Bronchial epithelial cell (primary cell): ENCODE measurements at regions not wholly inside any gene's neighbourhood (a gene's known extent, or its start where the extent isn't known, plus 50 kb on each side); places are given as distances from the start of the nearest gene placed in this dataset.

Experiments used
- DNase-seq: peaks from one replicate; pipeline ENCODE4 v3.0.0-alpha.2; 2010; ENCODE audit warnings: low read depth
- FAIRE-seq: peaks from 2 replicates; lab custom pipeline; 2011; peaks lifted over from hg19 to GRCh38; lab: Jason Lieb, UNC
- H3K27me3 ChIP-seq: 2 replicates; pipeline ENCODE4 v1.5.1; 2011; ENCODE audit warnings: low read length; ENCODE audit not compliant: control insufficient read depth, insufficient read depth
- H3K36me3 ChIP-seq: 2 replicates; pipeline ENCODE4 v1.5.1; 2011; ENCODE audit warnings: low read length; ENCODE audit not compliant: control insufficient read depth, insufficient read depth
- H3K4me3 ChIP-seq: 2 replicates; pipeline ENCODE4 v1.5.1; 2011; ENCODE audit warnings: mild to moderate bottlenecking, low read depth, low read length, control low read depth
- TF ChIP-seq, protein P1 (sequence below): IDR thresholded peaks from 2 replicates; pipeline ENCODE4 v1.5.1; 2011; ENCODE audit warnings: mild to moderate bottlenecking, moderate library complexity, low read length, control low read depth, inconsistent platforms; ENCODE audit not compliant: insufficient read depth, severe bottlenecking

DNA sequence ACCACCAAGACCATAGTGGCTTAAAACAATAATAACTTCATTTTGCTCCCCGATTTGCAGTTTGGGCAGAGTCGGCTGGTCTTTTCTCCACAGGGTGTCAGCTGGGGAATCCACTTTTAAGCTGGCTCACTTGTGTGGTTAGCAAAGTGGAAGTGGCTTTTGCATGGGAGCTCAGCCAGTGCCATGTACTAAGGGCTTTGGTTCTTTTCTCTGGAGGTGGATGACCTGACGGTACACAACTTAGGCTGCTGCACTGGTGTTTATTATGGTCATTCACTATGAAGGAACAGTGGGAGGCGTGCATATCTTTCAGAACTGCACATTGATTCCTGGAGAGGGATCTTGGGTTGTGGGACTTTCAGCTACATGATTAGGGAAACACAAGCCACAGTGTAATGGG, 141.0 kb downstream of the OR2B2 start:
- FAIRE-seq: no peak

DNA sequence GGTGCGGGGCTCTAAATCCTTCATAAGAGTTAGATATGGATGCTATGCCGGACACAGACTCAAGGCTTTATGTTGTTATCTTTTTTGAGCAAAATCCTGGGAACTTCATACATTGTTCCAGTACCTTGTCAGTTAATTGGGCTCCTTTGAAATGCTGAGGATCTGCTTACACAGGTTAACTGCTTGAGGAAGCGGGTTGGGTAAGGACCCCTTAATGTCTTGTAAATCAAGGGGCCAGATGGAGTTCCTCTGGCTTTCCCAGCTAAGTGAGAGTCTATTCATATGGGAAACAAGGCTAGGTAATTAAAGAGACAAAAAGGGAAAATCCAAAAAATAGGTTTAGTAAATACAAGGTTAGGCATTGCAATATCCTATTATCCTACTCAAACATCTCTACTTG, 141.5 kb downstream of the OR2B2 start:
- DNase-seq (no peak), FAIRE-seq (no peak)
- Histone ChIP-seq H3K27me3 (no peaks in the 10 kb centered on the region), H3K4me3 (no peak overlapping the region), H3K36me3 (no peaks in the 10 kb centered on the region)
- TF ChIP-seq, protein P1, sequence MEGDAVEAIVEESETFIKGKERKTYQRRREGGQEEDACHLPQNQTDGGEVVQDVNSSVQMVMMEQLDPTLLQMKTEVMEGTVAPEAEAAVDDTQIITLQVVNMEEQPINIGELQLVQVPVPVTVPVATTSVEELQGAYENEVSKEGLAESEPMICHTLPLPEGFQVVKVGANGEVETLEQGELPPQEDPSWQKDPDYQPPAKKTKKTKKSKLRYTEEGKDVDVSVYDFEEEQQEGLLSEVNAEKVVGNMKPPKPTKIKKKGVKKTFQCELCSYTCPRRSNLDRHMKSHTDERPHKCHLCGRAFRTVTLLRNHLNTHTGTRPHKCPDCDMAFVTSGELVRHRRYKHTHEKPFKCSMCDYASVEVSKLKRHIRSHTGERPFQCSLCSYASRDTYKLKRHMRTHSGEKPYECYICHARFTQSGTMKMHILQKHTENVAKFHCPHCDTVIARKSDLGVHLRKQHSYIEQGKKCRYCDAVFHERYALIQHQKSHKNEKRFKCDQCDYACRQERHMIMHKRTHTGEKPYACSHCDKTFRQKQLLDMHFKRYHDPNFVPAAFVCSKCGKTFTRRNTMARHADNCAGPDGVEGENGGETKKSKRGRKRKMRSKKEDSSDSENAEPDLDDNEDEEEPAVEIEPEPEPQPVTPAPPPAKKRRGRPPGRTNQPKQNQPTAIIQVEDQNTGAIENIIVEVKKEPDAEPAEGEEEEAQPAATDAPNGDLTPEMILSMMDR: no peak

More for the DNA sequence above, 141.0 kb downstream of the OR2B2 start:
- DNase-seq: no peak
- Histone ChIP-seq H3K36me3 (no peaks in the 10 kb centered on the region), H3K27me3 (no peaks in the 10 kb centered on the region), H3K4me3 (no peak overlapping the region)
- TF ChIP-seq, protein P1: no peak

DNA sequence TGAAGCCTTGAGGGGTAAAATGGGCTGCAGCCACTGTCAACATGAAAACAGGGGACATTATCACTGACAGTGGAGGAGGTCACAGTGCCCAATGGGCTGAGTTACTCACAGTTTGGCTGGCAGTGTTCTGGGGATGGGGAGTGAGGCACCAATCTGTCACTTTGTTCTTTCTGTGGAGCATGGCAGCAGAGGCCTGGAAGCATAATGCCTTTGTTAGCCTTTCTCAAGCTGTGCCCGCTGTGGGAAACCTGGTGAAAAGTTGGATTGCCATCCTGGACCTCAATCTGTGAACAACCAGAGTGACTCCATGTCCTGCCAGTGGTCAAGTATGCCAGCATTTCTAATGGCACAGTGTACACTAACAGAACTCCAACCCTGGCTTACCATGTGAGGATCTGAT, 143.6 kb downstream of the OR2B2 start:
- FAIRE-seq (no peak), DNase-seq (no peak)
- no peak overlapping the region for H3K4me3 ChIP-seq
- no peaks in the 10 kb centered on the region for H3K27me3 ChIP-seq
- H3K36me3 ChIP-seq: no peaks in the 10 kb centered on the region
- TF ChIP-seq, protein P1: no peak

DNA sequence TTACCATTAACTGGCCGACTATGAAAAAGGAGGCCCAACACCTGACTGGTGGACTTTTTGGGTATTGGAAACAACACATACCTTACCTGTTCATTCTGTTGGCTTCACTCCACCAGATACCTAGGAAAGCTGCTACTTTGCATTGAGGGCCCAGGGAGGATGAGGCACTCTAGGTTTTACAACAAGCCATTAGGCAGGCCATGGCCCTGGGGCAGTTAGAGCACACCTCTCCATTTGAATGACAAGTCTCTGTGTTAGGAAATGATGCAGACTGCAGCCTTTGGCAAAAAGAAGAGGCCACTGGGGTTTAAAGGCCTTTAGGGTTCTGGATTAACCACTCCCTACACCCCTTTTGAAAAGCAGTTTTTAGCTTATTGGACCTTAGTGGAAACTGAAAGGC, 144.3 kb downstream of the OR2B2 start:
- H3K36me3 ChIP-seq: no peaks in the 10 kb centered on the region
- DNase-seq: no peak
- TF ChIP-seq, protein P1: no peak
- H3K4me3 ChIP-seq: no peak overlapping the region
- H3K27me3 ChIP-seq: no peaks in the 10 kb centered on the region
- FAIRE-seq: no peak

DNA sequence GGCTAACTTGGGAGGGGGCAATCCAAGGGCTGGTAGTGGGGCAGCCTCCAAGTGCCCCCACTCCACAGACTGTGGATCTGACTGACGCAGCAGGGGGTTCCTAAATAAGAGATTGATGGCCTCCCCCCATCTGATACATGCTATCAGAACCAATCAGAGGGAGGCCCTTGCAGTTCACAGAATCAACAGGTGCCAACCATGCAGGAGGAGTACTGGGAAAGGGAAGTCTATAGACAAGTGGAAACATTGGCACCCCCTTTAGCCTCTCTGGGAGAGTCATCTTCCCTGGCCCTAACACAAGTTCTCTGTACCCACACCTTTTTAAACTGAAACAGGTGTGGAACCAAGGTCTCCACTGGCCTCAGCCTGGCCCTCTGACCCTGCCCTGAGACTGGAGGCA, 145.8 kb downstream of the OR2B2 start:
- DNase-seq (no peak), FAIRE-seq (no peak)
- TF ChIP-seq, protein P1: no peak
- Histone ChIP-seq H3K27me3 (no peaks in the 10 kb centered on the region), H3K36me3 (no peaks in the 10 kb centered on the region), H3K4me3 (no peak overlapping the region)

DNA sequence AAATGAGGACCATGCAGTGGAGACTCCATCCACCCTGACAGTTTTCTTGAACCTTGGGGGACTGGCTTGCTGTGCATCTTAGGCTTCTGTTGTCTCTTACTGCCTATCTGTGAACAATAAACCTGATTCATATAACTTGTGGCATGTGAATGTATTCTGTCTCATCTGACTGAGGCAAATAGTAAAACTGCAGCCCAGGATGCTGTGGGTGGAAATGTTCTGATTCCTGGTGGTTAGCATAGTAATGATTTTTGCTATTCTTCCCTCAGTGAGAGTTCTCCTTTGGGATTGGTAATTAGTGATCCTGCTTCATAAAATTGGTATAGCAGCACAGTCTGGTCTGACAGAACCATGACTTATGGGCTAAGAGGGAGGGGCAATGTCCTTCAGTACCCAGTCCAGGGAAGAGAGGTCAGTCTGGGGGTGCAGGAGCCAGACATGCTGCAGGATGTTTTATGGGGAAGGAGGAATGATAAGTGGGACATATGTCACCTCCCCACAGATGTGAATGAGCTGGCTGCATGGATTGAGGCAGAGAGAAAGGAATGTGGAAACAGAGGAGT, 147.1 kb downstream of the OR2B2 start:
- DNase-seq (no peak), FAIRE-seq (no peak)
- H3K4me3 ChIP-seq: no peak overlapping the region
- no peaks in the 10 kb centered on the region for H3K36me3 ChIP-seq
- no peaks in the 10 kb centered on the region for H3K27me3 ChIP-seq
- TF ChIP-seq, protein P1: no peak
